ENCODE measurements at regions not wholly inside any gene's neighbourhood (a gene's known extent, or its start where the extent isn't known, plus 50 kb on each side); places are given as distances from the start of the nearest gene placed in this dataset.

DNA sequence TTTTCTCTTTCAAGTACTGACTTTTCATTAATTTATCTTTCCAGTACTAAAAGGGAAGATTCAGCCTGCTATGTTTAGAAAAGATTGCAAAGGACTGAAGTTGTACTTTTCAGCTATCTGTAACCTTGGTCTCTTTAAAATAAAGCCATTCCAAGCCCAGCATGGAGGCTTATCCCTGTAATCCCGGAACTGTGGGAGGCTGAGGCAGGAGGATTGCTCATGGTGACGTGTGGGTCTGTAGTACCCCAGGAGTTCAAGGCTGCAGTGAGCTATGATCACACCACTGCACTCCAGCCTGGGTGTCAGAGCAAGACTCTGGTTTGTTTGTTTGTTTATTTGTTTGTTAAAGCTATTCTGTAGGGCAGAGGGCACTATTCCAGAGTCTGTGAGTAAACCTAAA is 50.6 kb upstream of the TMEM170B start:
- H3K27me3 Mint-ChIP-seq (ENCODE audit: low read depth): no peaks in the 10 kb centered on the region
- no peak overlapping the region for H3K4me3 Mint-ChIP-seq
- peaks cover 27% of the 10 kb centered on the region for H3K4me1 Mint-ChIP-seq
- TF ChIP-seq, protein P1, sequence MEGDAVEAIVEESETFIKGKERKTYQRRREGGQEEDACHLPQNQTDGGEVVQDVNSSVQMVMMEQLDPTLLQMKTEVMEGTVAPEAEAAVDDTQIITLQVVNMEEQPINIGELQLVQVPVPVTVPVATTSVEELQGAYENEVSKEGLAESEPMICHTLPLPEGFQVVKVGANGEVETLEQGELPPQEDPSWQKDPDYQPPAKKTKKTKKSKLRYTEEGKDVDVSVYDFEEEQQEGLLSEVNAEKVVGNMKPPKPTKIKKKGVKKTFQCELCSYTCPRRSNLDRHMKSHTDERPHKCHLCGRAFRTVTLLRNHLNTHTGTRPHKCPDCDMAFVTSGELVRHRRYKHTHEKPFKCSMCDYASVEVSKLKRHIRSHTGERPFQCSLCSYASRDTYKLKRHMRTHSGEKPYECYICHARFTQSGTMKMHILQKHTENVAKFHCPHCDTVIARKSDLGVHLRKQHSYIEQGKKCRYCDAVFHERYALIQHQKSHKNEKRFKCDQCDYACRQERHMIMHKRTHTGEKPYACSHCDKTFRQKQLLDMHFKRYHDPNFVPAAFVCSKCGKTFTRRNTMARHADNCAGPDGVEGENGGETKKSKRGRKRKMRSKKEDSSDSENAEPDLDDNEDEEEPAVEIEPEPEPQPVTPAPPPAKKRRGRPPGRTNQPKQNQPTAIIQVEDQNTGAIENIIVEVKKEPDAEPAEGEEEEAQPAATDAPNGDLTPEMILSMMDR (conservative IDR thresholded peaks at IDR 0.05): no peak
- DNase-seq (ENCODE audit: low read depth, low spot score): no peak
- H3K36me3 Mint-ChIP-seq (ENCODE audit: low read depth): no peaks in the 10 kb centered on the region
- peaks cover 2% of the 10 kb centered on the region for H3K9me3 Mint-ChIP-seq
- H3K27ac Mint-ChIP-seq (ENCODE audit: unreplicated experiment): no peak overlapping the region

DNA sequence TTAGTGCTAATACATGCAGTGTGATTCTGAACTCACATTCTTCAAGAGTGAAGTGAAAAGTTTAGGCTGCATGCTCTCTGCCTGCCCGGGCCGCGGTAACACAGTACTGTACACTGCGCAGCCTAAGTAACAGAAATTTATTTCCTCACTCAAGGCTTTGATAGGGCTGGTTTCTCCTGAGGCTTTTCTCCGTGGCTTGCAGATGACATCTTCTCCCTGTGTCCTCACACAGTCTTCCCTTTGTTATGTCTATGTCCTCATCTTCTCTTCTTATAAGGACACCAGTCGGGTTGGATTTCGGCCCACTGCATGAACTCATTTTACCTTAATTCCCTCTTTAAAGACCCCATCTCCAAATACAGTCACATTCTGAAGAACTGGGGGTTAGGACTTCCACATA is 51.1 kb upstream of the TMEM170B start:
- TF ChIP-seq, protein P1 (conservative IDR thresholded peaks at IDR 0.05): no peak
- Mint-ChIP-seq H3K4me3 (peak overlapping the region; percentile 1), H3K36me3 (ENCODE audit: low read depth) (no peaks in the 10 kb centered on the region), H3K9me3 (peaks cover 2% of the 10 kb centered on the region), H3K4me1 (peaks cover 27% of the 10 kb centered on the region), H3K27me3 (ENCODE audit: low read depth) (no peaks in the 10 kb centered on the region), H3K27ac (ENCODE audit: unreplicated experiment) (peak overlapping the region; percentile 44)
- no peak for DNase-seq (ENCODE audit: low read depth, low spot score)

DNA sequence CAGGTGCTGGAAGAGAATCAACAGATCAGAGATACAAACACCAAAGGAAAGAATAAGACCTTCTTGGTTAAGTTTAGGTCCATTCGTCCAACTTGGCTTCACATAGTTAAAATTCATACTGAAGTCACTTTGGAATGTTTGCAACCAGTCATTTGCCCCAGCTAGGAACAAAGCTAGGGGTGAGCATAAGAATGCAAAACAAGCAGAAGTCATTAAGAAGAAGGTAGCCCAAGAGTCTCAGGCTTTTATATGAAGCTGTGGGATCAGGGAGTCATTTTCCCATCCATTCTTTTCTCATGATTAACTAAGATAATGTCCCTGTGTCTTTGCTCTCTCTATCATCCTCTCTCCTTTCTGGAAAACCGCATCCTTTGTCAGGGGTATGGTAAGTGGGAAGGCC is 51.5 kb upstream of the TMEM170B start:
- peak overlapping the region; percentile 1 for H3K4me3 Mint-ChIP-seq
- DNase-seq (ENCODE audit: low read depth, low spot score): no peak
- H3K4me1 Mint-ChIP-seq: peaks cover 27% of the 10 kb centered on the region
- H3K36me3 Mint-ChIP-seq (ENCODE audit: low read depth): no peaks in the 10 kb centered on the region
- TF ChIP-seq, protein P1 (conservative IDR thresholded peaks at IDR 0.05): no peak
- H3K27me3 Mint-ChIP-seq (ENCODE audit: low read depth): no peaks in the 10 kb centered on the region
- peak overlapping the region; percentile 44 for H3K27ac Mint-ChIP-seq (ENCODE audit: unreplicated experiment)
- peaks cover 2% of the 10 kb centered on the region for H3K9me3 Mint-ChIP-seq

DNA sequence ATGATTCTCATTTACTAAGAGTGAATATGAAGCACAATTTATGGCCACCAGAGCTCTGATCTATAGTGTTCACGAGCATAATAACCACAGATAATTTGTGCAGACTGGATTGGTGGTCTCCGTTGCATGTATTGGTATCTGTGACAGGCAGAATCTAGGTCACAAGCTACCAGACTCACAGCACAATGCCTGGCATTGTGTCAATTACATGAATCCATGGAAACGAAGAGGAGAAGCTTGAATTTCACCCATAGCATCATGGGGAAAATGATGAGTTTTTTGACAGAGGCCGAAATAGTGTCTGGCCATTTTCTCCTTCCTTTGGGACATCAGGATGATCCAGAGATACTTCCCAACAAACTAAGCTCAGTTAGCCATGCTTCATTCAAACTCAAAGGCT is 52.3 kb upstream of the TMEM170B start:
- peak; percentile 8 for DNase-seq (ENCODE audit: low read depth, low spot score)
- TF ChIP-seq, protein P1 (conservative IDR thresholded peaks at IDR 0.05): no peak
- Mint-ChIP-seq H3K4me3 (peak overlapping the region; percentile 43), H3K27me3 (ENCODE audit: low read depth) (no peaks in the 10 kb centered on the region), H3K27ac (ENCODE audit: unreplicated experiment) (peak overlapping the region; percentile 89), H3K4me1 (peaks cover 27% of the 10 kb centered on the region), H3K9me3 (peaks cover 2% of the 10 kb centered on the region), H3K36me3 (ENCODE audit: low read depth) (no peaks in the 10 kb centered on the region)

DNA sequence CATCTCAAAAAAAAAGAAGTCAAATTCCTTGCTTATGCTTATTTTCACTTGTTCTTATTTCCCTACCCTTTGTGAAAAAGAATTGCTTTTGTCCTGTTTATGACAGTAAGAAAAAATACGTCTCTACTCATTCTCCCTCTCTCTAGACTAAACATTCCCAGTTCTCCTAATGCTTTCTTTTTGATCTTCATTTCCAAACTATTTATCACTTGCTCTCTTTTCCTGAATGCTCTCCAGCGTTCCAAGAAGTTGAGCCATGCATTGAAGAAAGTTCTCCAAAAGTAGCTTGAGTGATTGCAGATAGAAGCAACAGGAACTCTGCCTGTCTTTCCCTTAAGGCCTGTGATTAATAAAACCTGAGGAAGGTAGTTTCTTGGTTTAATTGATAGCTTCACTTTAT is 53.1 kb upstream of the TMEM170B start:
- Mint-ChIP-seq H3K4me3 (no peak overlapping the region), H3K36me3 (ENCODE audit: low read depth) (no peaks in the 10 kb centered on the region), H3K9me3 (peaks cover 2% of the 10 kb centered on the region), H3K27me3 (ENCODE audit: low read depth) (no peaks in the 10 kb centered on the region), H3K27ac (ENCODE audit: unreplicated experiment) (no peak overlapping the region), H3K4me1 (peaks cover 27% of the 10 kb centered on the region)
- TF ChIP-seq, protein P1 (conservative IDR thresholded peaks at IDR 0.05): no peak
- DNase-seq (ENCODE audit: low read depth, low spot score): no peak

DNA sequence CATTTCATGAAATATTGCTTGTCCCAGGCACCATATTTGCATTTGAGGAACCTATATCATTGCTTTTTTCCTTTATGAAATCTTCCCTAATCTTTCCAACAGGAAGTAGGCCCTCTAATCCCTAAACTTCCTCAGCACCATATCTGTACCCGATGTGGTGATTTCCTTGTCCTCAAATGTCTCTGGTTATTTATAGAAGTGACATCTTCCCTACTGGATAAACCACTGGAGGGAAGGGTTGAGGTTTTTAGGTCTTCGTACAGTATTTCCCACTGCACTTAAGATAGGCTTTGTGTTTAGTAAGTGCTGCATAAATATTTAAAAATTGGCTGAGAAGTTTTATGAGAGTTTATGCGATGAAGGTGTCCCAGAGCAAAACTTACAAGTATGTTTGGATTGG is 54.9 kb upstream of the TMEM170B start:
- no peak overlapping the region for H3K4me3 Mint-ChIP-seq
- no peaks in the 10 kb centered on the region for H3K27me3 Mint-ChIP-seq (ENCODE audit: low read depth)
- no peak for DNase-seq (ENCODE audit: low read depth, low spot score)
- peaks cover 2% of the 10 kb centered on the region for H3K9me3 Mint-ChIP-seq
- H3K27ac Mint-ChIP-seq (ENCODE audit: unreplicated experiment): no peak overlapping the region
- peaks cover 27% of the 10 kb centered on the region for H3K4me1 Mint-ChIP-seq
- H3K36me3 Mint-ChIP-seq (ENCODE audit: low read depth): no peaks in the 10 kb centered on the region
- TF ChIP-seq, protein P1 (conservative IDR thresholded peaks at IDR 0.05): no peak
